Natural killer cell (primary cell): ENCODE measurements at regions not wholly inside any gene's neighbourhood (a gene's known extent, or its start where the extent isn't known, plus 50 kb on each side); places are given as distances from the start of the nearest gene placed in this dataset.

ENCODE experiments used
- ATAC-seq, 3 donors: fragments of 150-1000 bp in 2 of 3; fragments of 200-7000 bp in 1 of 3; cut with Tn5 transposase; 1 replicate in 1 of 3; 2 replicates in 2 of 3; pipeline ENCODE4 v1.10.0; 2021; ENCODE audit warnings: mild to moderate bottlenecking in 2 of 3, moderate library complexity in 2 of 3
- DNase-seq, 2 donors: peaks; one replicate each; pipeline versions ENCODE4 v3.0.0 to v3.0.0-alpha.2; 2013 to 2021; ENCODE audit warnings: mixed read lengths in 1 of 2
- H3K27ac ChIP-seq: one replicate; pipeline ENCODE4 v1.5.1; 2013; ENCODE audit warnings: mild to moderate bottlenecking, low read length
- H3K27me3 ChIP-seq: one replicate; pipeline ENCODE4 v1.6.1; 2013; ENCODE audit warnings: low read length; ENCODE audit not compliant: control insufficient read depth, insufficient read depth
- H3K36me3 ChIP-seq: one replicate; pipeline ENCODE4 v1.6.1; 2013; ENCODE audit warnings: low read length; ENCODE audit not compliant: control insufficient read depth, insufficient read depth
- H3K4me1 ChIP-seq: one replicate; pipeline ENCODE4 v1.6.1; 2013; ENCODE audit warnings: low read length; ENCODE audit not compliant: control insufficient read depth, insufficient read depth
- H3K4me3 ChIP-seq: one replicate; pipeline ENCODE4 v1.5.1; 2013; ENCODE audit warnings: low read length
- H3K9me3 ChIP-seq: one replicate; pipeline ENCODE4 v1.6.1; 2013; ENCODE audit warnings: low read length; ENCODE audit not compliant: control insufficient read depth, insufficient read depth
- H3K27ac Mint-ChIP-seq, 2 donors: one replicate each; pipeline ENCODE4 v1.8.0; 2022; ENCODE audit warnings: mild to moderate bottlenecking in 2 of 2, mixed read lengths in 2 of 2, moderate library complexity in 1 of 2
- H3K27me3 Mint-ChIP-seq, 2 donors: one replicate each; pipeline ENCODE4 v1.8.0; 2022; ENCODE audit warnings: low read depth in 2 of 2, mixed read lengths in 2 of 2
- H3K36me3 Mint-ChIP-seq: one replicate; pipeline ENCODE4 v1.8.0; 2022; ENCODE audit warnings: mixed read lengths
- H3K4me1 Mint-ChIP-seq, 2 donors: one replicate each; pipeline ENCODE4 v1.8.0; 2022; ENCODE audit warnings: mixed read lengths in 2 of 2
- H3K4me3 Mint-ChIP-seq: one replicate; pipeline ENCODE4 v1.8.0; 2022; ENCODE audit warnings: mild to moderate bottlenecking, moderate library complexity, mixed read lengths
- H3K9me3 Mint-ChIP-seq, 2 donors: one replicate each; pipeline ENCODE4 v1.8.0; 2022; ENCODE audit warnings: mixed read lengths in 2 of 2
- CTCF ChIP-seq: fragments of 200-600 bp; IDR thresholded peaks from one replicate; pipeline ENCODE4 v1.8.0; 2022; ENCODE audit warnings: antibody characterized with exemption
- WGBS: methylation state at CpG from one replicate; pipeline ENCODE4 v1.1.7; 2013; ENCODE audit warnings: missing lambda C conversion rate; ENCODE audit not compliant: insufficient coverage; 5-methylcytosine and 5-hydroxymethylcytosine counted together
- intact Hi-C: fragments of 100-400 bp; cut with micrococcal nuclease; formaldehyde crosslinking; loops from one replicate; pipeline ENCODE4 v1.14.2; 2022

- H3K36me3 Mint-ChIP-seq = no peaks in the 10 kb centered on the region
- no peak for TF ChIP-seq CTCF
- H3K27ac Mint-ChIP-seq = no peak overlapping the region
- intact Hi-C loops = no loop called here
- no peaks in the 10 kb centered on the region for H3K36me3 ChIP-seq
- no peaks in the 10 kb centered on the region for H3K4me1 Mint-ChIP-seq
- ATAC-seq (no peak), DNase-seq (no peak)
- H3K4me1 ChIP-seq = no peaks in the 10 kb centered on the region
- H3K27me3 ChIP-seq = no peaks in the 10 kb centered on the region
- no peak overlapping the region for H3K27ac ChIP-seq
- peaks cover 0 to 6% of the 10 kb centered on the region in 2 donors for H3K9me3 Mint-ChIP-seq
- no peak overlapping the region for H3K4me3 ChIP-seq
- no peaks in the 10 kb centered on the region for H3K9me3 ChIP-seq
- H3K4me3 Mint-ChIP-seq = no peak overlapping the region
- H3K27me3 Mint-ChIP-seq = no peaks in the 10 kb centered on the region
- 92% methylated on average over 1 of the region's 1 CpG for WGBS
Measured at GRCh38 chr2:117686699-117687098, 127.8 kb upstream of the DDX18 start.

- Histone ChIP-seq H3K9me3 (no peaks in the 10 kb centered on the region), H3K4me3 (no peak overlapping the region), H3K27ac (no peak overlapping the region), H3K27me3 (no peaks in the 10 kb centered on the region), H3K36me3 (no peaks in the 10 kb centered on the region), H3K4me1 (no peaks in the 10 kb centered on the region)
- DNase-seq (no peak), ATAC-seq (no peak)
- WGBS = 78% methylated on average over 2 of the region's 2 CpGs
- no peaks in the 10 kb centered on the region for H3K4me1 Mint-ChIP-seq
- no peaks in the 10 kb centered on the region for H3K9me3 Mint-ChIP-seq
- H3K36me3 Mint-ChIP-seq = no peaks in the 10 kb centered on the region
- H3K27me3 Mint-ChIP-seq = peaks cover 0 to 3% of the 10 kb centered on the region in 2 donors
- intact Hi-C loops = no loop called here
- no peak for TF ChIP-seq CTCF
- no peak overlapping the region for H3K4me3 Mint-ChIP-seq
- H3K27ac Mint-ChIP-seq = no peak overlapping the region
Measured at GRCh38 chr2:117691595-117691994, 122.9 kb upstream of the DDX18 start.

- no peak overlapping the region for H3K4me3 ChIP-seq
- H3K27ac ChIP-seq = no peak overlapping the region
- WGBS = 73% methylated on average over 5 of the region's 5 CpGs
- H3K27me3 ChIP-seq = no peaks in the 10 kb centered on the region
- no peaks in the 10 kb centered on the region for H3K4me1 ChIP-seq
- peaks cover 0 to 3% of the 10 kb centered on the region in 2 donors for H3K27me3 Mint-ChIP-seq
- no peaks in the 10 kb centered on the region for H3K9me3 ChIP-seq
- no peaks in the 10 kb centered on the region for H3K36me3 Mint-ChIP-seq
- no peak for TF ChIP-seq CTCF
- H3K4me3 Mint-ChIP-seq = no peak overlapping the region
- DNase-seq = no peak
- no peaks in the 10 kb centered on the region for H3K4me1 Mint-ChIP-seq
- H3K36me3 ChIP-seq = no peaks in the 10 kb centered on the region
- intact Hi-C loops = no loop called here
- ATAC-seq = no peak
- H3K27ac Mint-ChIP-seq = no peak overlapping the region
- no peaks in the 10 kb centered on the region for H3K9me3 Mint-ChIP-seq
Measured at GRCh38 chr2:117692001-117692763, 122.3 kb upstream of the DDX18 start.

GRCh38 chr2:117693154-117693553, 121.3 kb upstream of the DDX18 start:
- DNase-seq (no peak), ATAC-seq (no peak)
- 73% methylated on average over 4 of the region's 4 CpGs for WGBS
- intact Hi-C loops = no loop called here
- H3K27ac ChIP-seq = no peak overlapping the region
- no peak overlapping the region for H3K27ac Mint-ChIP-seq
- no peaks in the 10 kb centered on the region for H3K4me1 Mint-ChIP-seq
- no peak overlapping the region for H3K4me3 ChIP-seq
- H3K27me3 Mint-ChIP-seq = peaks cover 0 to 3% of the 10 kb centered on the region in 2 donors
- TF ChIP-seq CTCF = no peak
- no peaks in the 10 kb centered on the region for H3K36me3 ChIP-seq
- no peaks in the 10 kb centered on the region for H3K9me3 ChIP-seq
- H3K4me3 Mint-ChIP-seq = no peak overlapping the region
- H3K9me3 Mint-ChIP-seq = no peaks in the 10 kb centered on the region
- H3K4me1 ChIP-seq = no peaks in the 10 kb centered on the region
- no peaks in the 10 kb centered on the region for H3K27me3 ChIP-seq
- H3K36me3 Mint-ChIP-seq = no peaks in the 10 kb centered on the region
